Head of caudate nucleus (tissue), 42 donors: ENCODE measurements at regions not wholly inside any gene's neighbourhood (a gene's known extent, or its start where the extent isn't known, plus 50 kb on each side); places are given as distances from the start of the nearest gene placed in this dataset.
"Not testable (repeated sequence)": the region's sequence is repeated elsewhere in the genome, so short reads cannot be mapped to it uniquely, and the experiment has no call there.

Experiments
- DNase-seq, 42 donors: peaks; one replicate each; pipeline versions ENCODE4 v3.0.0 to v3.0.0-alpha.2; 2020 to 2021; ENCODE audit warnings: mixed read lengths in 7 of 42
- intact Hi-C: fragments of 100-400 bp; cut with DNase I; formaldehyde crosslinking; loops from one replicate; pipeline ENCODE4 v1.15.0; 2022

GRCh38 chr2:35785564-35785963 lies 570.0 kb upstream of the CRIM1 start:
- intact Hi-C loops = no loop called here
- DNase-seq = no peak

GRCh38 chr2:35784777-35785176 lies 570.8 kb upstream of the CRIM1 start:
- no peak for DNase-seq
- intact Hi-C loops = no loop called here

DNA sequence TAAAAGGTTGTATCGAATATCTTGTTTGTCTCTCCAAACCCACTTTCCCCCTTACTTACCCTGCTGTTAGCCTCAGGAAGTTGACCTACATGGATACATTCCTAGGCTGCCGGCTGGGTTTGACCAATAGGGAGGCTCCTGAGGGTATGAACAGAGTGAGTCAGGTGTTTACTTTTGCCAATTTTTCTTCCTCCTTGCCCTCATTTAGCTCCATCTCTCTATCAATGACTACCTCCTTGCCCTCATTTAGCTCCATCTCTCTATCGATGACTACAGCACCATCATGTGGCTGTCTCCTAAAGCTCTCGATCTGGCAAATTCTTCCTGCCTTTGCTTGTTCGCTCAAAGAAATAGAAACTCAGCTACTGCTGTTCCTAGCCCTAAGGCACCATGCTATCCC lies 571.9 kb upstream of the CRIM1 start:
- DNase-seq = no peak
- intact Hi-C loops = no loop called here

- no peak for DNase-seq
- intact Hi-C loops = no loop called here
Measured at GRCh38 chr2:35741556-35741955, 614.0 kb upstream of the CRIM1 start.

- intact Hi-C loops = no loop called here
- no peak for DNase-seq
Measured at GRCh38 chr2:35731674-35732073, 623.9 kb upstream of the CRIM1 start.

- no peak for DNase-seq
- intact Hi-C loops = no loop called here
Measured at GRCh38 chr2:35714883-35715282, 640.7 kb upstream of the CRIM1 start.

- intact Hi-C loops = no loop called here
Measured at GRCh38 chr2:35708411-35708923, 647.1 kb upstream of the CRIM1 start.

GRCh38 chr2:35688309-35688708 lies 667.3 kb upstream of the CRIM1 start:
- intact Hi-C loops = no loop called here
- DNase-seq = no peak

More at GRCh38 chr2:35708411-35708923, 647.1 kb upstream of the CRIM1 start:
- DNase-seq = no peak

DNA sequence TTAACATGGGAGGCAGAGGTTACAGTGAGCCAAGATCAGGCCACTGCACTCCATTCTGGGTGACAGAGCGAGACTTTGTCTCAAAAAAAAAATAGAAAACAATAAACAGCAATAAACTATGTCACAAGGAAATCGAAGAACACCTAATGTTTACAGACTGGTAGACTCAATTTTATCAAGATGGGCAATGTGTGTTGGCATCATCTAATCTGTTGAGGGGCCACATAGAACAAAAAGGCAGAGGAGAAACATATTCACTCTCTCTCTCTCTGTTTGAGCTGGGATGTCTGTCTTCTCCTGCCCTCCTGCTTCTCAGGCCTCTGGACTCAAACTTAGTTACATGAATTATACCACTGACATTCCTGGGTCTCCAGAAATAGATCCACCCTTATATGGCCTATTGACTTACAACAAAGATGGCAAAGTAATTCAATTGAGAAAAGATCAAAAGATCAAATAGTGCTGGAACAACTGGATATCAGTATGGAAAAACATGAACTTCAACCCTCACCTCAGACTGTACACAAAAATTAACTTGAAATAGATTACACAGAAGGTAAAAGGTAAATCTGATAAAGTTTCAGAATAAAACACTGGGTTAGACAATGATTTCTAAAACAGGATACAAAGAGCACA lies 703.8 kb upstream of the CRIM1 start:
- DNase-seq = no peak
- intact Hi-C loops = no loop called here

- intact Hi-C loops = no loop called here
- DNase-seq = no peak
Measured at GRCh38 chr2:35614640-35615039, 740.9 kb upstream of the CRIM1 start.

GRCh38 chr2:35606394-35606793 lies 749.2 kb upstream of the CRIM1 start:
- intact Hi-C loops = no loop called here
- no peak for DNase-seq

GRCh38 chr2:35598310-35598709 lies 757.3 kb upstream of the CRIM1 start:
- intact Hi-C loops = no loop called here
- DNase-seq = no peak

DNA sequence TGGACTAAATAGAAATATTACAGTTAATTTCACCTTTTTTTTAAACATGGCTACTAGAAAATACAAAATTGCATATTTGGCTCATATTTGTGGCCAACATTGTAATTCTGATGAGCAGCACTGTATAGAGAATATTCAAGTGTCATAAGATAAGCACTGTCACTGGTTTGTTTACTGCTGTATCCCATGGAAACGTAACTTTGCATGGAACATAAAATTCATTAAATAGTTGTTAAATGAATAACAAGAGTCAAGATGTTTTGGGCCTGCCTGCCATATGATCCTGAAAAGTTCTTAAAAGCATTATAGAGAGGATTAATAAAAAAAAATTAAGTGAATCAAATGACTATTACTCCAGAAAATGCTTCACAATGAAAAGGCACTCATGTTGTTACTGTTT lies 763.7 kb upstream of the CRIM1 start:
- intact Hi-C loops = no loop called here
- no peak for DNase-seq

- intact Hi-C loops = no loop called here
- no peak for DNase-seq
Measured at GRCh38 chr2:35585972-35586371, 769.6 kb upstream of the CRIM1 start.

GRCh38 chr2:35582637-35583036 lies 772.9 kb upstream of the CRIM1 start:
- intact Hi-C loops = no loop called here
- no peak for DNase-seq

GRCh38 chr2:35580956-35581355 lies 774.6 kb upstream of the CRIM1 start:
- intact Hi-C loops = no loop called here
- no peak for DNase-seq

DNA sequence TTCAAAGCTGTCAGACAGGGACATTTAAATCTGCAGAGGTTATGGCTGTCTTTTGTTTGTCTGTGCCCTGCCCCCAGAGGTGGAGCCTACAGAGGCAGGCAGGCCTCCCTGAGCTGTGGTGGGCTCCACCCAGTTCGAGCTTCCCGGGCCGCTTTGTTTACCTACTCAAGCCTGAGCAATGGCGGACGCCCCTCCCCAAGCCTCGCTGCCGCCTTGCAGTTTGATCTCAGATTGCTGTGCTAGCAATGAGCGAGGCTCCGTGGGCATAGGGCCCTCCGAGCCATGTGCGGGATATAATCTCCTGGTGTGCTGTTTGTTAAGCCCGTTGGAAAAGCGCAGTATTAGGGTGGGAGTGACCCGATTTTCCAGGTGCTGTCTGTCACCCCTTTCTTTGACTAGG lies 787.0 kb upstream of the CRIM1 start:
- intact Hi-C loops, DNase-seq: not testable (repeated sequence)

DNA sequence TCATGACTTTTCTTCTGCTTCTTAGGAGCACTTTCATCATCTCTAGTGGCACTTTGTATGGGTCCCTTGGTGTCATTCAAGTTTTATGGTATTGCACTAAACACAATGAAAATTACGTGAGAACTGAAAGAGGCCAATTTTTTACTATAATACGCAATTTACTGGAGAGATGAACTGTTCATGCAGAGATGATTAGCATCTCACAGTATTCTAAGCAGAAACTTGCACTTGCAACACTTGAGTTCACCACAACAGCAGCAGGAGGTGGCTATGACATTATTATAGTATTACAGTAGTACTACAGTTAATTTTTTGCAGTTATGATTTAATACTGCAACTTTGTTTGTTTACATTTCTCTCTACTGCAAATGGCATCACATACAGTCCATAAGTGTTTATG lies 793.1 kb upstream of the CRIM1 start:
- intact Hi-C loops = no loop called here
- DNase-seq = no peak

DNA sequence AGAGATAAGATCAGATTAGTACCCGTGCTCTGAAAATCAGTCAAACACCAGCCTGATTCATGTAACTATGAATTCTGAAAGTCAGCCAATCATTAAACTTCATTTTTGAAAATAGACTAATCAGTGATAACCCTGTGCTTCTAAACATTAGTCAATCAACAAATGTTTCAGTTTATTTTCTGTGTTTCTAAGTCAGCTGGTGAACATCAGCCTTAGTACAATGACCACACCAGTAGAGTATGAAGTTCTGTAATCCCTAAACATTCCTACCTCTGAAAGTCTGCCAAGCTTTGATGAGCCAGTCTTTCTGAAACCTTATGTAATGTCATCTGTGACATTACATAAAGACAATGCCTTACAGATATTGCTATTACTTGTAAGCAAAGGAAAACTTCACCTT lies 807.4 kb upstream of the CRIM1 start:
- intact Hi-C loops = no loop called here
- no peak for DNase-seq

GRCh38 chr2:35545301-35545700 lies 810.3 kb upstream of the CRIM1 start:
- DNase-seq = no peak
- intact Hi-C loops = no loop called here

DNA sequence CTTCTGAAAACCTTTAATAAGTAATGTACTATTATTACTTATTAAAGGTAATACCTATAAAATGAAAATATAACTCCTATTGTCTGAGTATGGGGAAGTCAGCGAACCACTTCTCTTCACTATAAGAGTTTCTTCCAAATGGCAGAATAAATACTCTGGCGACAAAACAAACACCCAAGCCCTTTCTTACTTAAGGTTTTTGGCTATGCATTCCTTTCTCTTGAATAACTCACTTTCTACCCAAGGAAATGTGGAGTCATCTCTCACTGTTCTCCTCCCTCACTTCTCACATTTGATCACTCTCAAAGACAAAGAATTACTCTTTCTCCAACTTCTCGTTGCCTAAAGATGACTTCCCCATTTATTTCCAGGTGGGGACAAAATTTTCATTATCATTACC lies 816.8 kb upstream of the CRIM1 start:
- DNase-seq = no peak
- intact Hi-C loops = no loop called here
